GM12891 (cell line): ENCODE measurements at regions not wholly inside any gene's neighbourhood (a gene's known extent, or its start where the extent isn't known, plus 50 kb on each side); places are given as distances from the start of the nearest gene placed in this dataset.

Source experiments
- POLR2A ChIP-seq: IDR thresholded peaks from 2 replicates; pipeline ENCODE4 v1.6.1; 2011; ENCODE audit warnings: low read depth, low read length, control low read depth
- POLR2AphosphoS5 ChIP-seq: IDR thresholded peaks from 2 replicates; pipeline ENCODE4 v1.6.1; 2011; ENCODE audit warnings: low read depth, low read length, control low read depth
- SPI1 ChIP-seq: IDR thresholded peaks from 2 replicates; pipeline ENCODE4 v1.6.1; 2011; ENCODE audit warnings: low read depth, low read length, control low read depth
- TAF1 ChIP-seq: IDR thresholded peaks from 2 replicates; pipeline ENCODE4 v1.6.1; 2011; ENCODE audit warnings: low read depth, low read length, control low read depth

GRCh38 chr3:25064681-25065080 is 363.4 kb upstream of the RARB start:
- no peak for TF ChIP-seq POLR2A
- no peak for TF ChIP-seq POLR2AphosphoS5
- TF ChIP-seq TAF1, result no peak
- no peak for TF ChIP-seq SPI1
